C4-2B (cell line): ENCODE measurements at regions not wholly inside any gene's neighbourhood (a gene's known extent, or its start where the extent isn't known, plus 50 kb on each side); places are given as distances from the start of the nearest gene placed in this dataset.

Experiments used
- ZFX ChIP-seq: fragments of 450-650 bp; IDR thresholded peaks from 2 replicates; pipeline ENCODE4 v1.6.1; 2017
- TF ChIP-seq, protein P1 (sequence below): fragments of 450-650 bp; conservative IDR thresholded peaks from 2 replicates; pipeline ENCODE4 v1.5.1; 2017; ENCODE audit warnings: mild to moderate bottlenecking

DNA sequence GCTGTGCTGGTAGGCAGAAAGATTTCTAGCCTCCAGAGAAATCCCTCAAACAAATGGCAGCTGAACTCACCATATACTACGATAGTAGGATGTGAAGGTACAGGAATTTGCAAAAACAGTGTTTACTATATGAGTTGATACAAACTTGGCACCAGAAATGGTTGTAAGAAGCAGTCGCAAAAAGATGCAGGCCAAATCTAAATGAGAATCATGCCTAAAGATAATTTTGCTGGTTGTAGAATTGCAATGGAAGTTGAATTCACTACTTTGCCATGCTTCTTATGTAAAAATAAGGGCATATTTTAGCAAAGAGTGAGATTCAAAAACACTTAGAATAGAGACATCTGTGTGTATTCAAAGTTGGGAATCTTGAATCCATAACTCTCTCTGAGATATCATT, 924.7 kb downstream of the SUCLG1 start:
- TF ChIP-seq, protein P1, sequence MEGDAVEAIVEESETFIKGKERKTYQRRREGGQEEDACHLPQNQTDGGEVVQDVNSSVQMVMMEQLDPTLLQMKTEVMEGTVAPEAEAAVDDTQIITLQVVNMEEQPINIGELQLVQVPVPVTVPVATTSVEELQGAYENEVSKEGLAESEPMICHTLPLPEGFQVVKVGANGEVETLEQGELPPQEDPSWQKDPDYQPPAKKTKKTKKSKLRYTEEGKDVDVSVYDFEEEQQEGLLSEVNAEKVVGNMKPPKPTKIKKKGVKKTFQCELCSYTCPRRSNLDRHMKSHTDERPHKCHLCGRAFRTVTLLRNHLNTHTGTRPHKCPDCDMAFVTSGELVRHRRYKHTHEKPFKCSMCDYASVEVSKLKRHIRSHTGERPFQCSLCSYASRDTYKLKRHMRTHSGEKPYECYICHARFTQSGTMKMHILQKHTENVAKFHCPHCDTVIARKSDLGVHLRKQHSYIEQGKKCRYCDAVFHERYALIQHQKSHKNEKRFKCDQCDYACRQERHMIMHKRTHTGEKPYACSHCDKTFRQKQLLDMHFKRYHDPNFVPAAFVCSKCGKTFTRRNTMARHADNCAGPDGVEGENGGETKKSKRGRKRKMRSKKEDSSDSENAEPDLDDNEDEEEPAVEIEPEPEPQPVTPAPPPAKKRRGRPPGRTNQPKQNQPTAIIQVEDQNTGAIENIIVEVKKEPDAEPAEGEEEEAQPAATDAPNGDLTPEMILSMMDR: no peak
- TF ChIP-seq ZFX: no peak
